Memory B cell (primary cell): ENCODE measurements at regions not wholly inside any gene's neighbourhood (a gene's known extent, or its start where the extent isn't known, plus 50 kb on each side); places are given as distances from the start of the nearest gene placed in this dataset.

Experiments used
- ATAC-seq: fragments of 150-1000 bp; cut with Tn5 transposase; 2 replicates; pipeline ENCODE4 v1.10.0; 2021; ENCODE audit warnings: low read depth, mild to moderate bottlenecking, moderate library complexity
- DNase-seq, 2 donors: peaks; one replicate each; pipeline ENCODE4 v3.0.0; 2022; ENCODE audit warnings: low spot score in 2 of 2
- H3K27ac Mint-ChIP-seq: one replicate; pipeline ENCODE4 v1.8.0; 2022; ENCODE audit warnings: mild to moderate bottlenecking, moderate library complexity, mixed read lengths
- H3K27me3 Mint-ChIP-seq: one replicate; pipeline ENCODE4 v1.8.0; 2022; ENCODE audit warnings: mixed read lengths
- H3K36me3 Mint-ChIP-seq: one replicate; pipeline ENCODE4 v1.8.0; 2022; ENCODE audit warnings: mild to moderate bottlenecking, mixed read lengths
- H3K4me1 Mint-ChIP-seq: one replicate; pipeline ENCODE4 v1.8.0; 2022; ENCODE audit warnings: mixed read lengths
- H3K4me3 Mint-ChIP-seq: one replicate; pipeline ENCODE4 v1.8.0; 2022; ENCODE audit warnings: mild to moderate bottlenecking, moderate library complexity, mixed read lengths
- H3K9me3 Mint-ChIP-seq: one replicate; pipeline ENCODE4 v1.8.0; 2022; ENCODE audit warnings: mixed read lengths

DNA sequence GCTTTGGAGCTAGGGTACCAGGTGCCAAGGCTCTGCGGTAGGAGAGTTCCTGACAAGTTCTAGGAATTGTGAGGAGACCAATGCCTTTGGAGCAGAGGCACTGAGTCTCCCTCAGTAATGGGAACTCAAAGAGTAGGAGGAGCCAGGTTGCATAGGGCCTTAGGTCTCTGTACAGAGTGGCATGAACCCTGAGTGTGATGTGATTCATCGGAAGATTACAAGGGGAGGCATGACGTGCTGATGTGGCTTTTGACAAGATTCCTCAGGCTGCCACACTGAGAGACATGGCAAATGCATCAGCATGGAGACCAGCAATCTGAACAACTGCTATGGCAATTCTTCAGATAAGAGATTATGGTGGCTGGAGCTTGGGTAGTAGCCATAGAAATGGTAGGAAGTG is 94.6 kb upstream of the SLC44A3 start:
- Mint-ChIP-seq H3K36me3 (no peaks in the 10 kb centered on the region), H3K4me1 (peaks cover 3% of the 10 kb centered on the region), H3K9me3 (no peaks in the 10 kb centered on the region), H3K27me3 (peaks cover 5% of the 10 kb centered on the region), H3K27ac (no peak overlapping the region), H3K4me3 (no peak overlapping the region)
- ATAC-seq (no peak), DNase-seq (no peak)

- no peaks in the 10 kb centered on the region for H3K9me3 Mint-ChIP-seq
- no peaks in the 10 kb centered on the region for H3K36me3 Mint-ChIP-seq
- peaks cover 5% of the 10 kb centered on the region for H3K27me3 Mint-ChIP-seq
- DNase-seq = no peak
- H3K4me1 Mint-ChIP-seq = peaks cover 9% of the 10 kb centered on the region
- H3K27ac Mint-ChIP-seq = no peak overlapping the region
- no peak overlapping the region for H3K4me3 Mint-ChIP-seq
- ATAC-seq = no peak
These were observed 96.3 kb upstream of the SLC44A3 start for GRCh38 chr1:94723894-94724293.

- Mint-ChIP-seq H3K4me3 (no peak overlapping the region), H3K27ac (no peak overlapping the region), H3K36me3 (no peaks in the 10 kb centered on the region), H3K4me1 (peaks cover 9% of the 10 kb centered on the region), H3K27me3 (peaks cover 5% of the 10 kb centered on the region), H3K9me3 (no peaks in the 10 kb centered on the region)
- DNase-seq (no peak), ATAC-seq (no peak)
These were observed 96.7 kb upstream of the SLC44A3 start for GRCh38 chr1:94723463-94723862.

DNA sequence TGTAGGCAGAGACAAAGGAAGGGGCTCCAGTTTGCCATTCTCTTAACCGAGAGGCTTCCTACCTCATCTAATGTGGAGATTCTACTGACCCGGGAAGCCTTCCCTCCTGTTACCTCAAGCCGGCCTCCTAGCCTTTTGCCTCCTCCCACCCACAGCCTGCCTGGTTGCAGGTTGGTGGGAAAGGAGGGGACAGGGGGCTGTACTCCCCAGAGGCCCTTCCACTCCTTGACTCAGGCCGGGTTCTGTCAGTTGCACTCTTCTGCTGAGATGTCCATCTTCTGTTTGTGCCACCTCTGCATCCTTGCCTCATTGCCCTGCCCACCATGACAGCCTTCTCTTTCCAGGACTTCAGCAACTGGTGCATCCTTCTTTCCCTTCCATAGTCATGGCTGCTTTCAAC is 98.0 kb upstream of the SLC44A3 start:
- Mint-ChIP-seq H3K27ac (no peak overlapping the region), H3K4me3 (no peak overlapping the region)
- DNase-seq = no peak

GRCh38 chr1:94721240-94721639 is 98.9 kb upstream of the SLC44A3 start:
- ATAC-seq (peak; percentile 89), DNase-seq (peak in 1 of 2 donors; percentile 9)
- H3K27me3 Mint-ChIP-seq = peaks cover 5% of the 10 kb centered on the region
- no peaks in the 10 kb centered on the region for H3K9me3 Mint-ChIP-seq
- no peak overlapping the region for H3K4me3 Mint-ChIP-seq
- peaks cover 9% of the 10 kb centered on the region for H3K4me1 Mint-ChIP-seq
- no peaks in the 10 kb centered on the region for H3K36me3 Mint-ChIP-seq
- H3K27ac Mint-ChIP-seq = no peak overlapping the region

More for the DNA sequence above, 98.0 kb upstream of the SLC44A3 start:
- peaks cover 5% of the 10 kb centered on the region for H3K27me3 Mint-ChIP-seq
- H3K9me3 Mint-ChIP-seq = no peaks in the 10 kb centered on the region
- no peaks in the 10 kb centered on the region for H3K36me3 Mint-ChIP-seq
- no peak for ATAC-seq
- peaks cover 9% of the 10 kb centered on the region for H3K4me1 Mint-ChIP-seq

- H3K36me3 Mint-ChIP-seq = no peaks in the 10 kb centered on the region
- peaks cover 9% of the 10 kb centered on the region for H3K4me1 Mint-ChIP-seq
- no peak overlapping the region for H3K4me3 Mint-ChIP-seq
- peaks cover 1% of the 10 kb centered on the region for H3K27me3 Mint-ChIP-seq
- ATAC-seq = peak; percentile 77
- DNase-seq = no peak
- no peaks in the 10 kb centered on the region for H3K9me3 Mint-ChIP-seq
- H3K27ac Mint-ChIP-seq = no peak overlapping the region
These were observed 100.0 kb upstream of the SLC44A3 start for GRCh38 chr1:94719926-94720793.

GRCh38 chr1:94716965-94717364 is 103.2 kb upstream of the SLC44A3 start:
- Mint-ChIP-seq H3K27me3 (no peaks in the 10 kb centered on the region), H3K4me1 (peaks cover 10% of the 10 kb centered on the region), H3K4me3 (no peak overlapping the region), H3K36me3 (no peaks in the 10 kb centered on the region), H3K9me3 (no peaks in the 10 kb centered on the region), H3K27ac (no peak overlapping the region)
- ATAC-seq (no peak), DNase-seq (no peak)

GRCh38 chr1:94715321-94715720 is 104.8 kb upstream of the SLC44A3 start:
- no peak overlapping the region for H3K27ac Mint-ChIP-seq
- DNase-seq = no peak
- ATAC-seq = no peak

GRCh38 chr1:94714552-94714951 is 105.6 kb upstream of the SLC44A3 start:
- Mint-ChIP-seq H3K27ac (no peak overlapping the region), H3K4me3 (no peak overlapping the region), H3K4me1 (peaks cover 3% of the 10 kb centered on the region), H3K9me3 (no peaks in the 10 kb centered on the region), H3K27me3 (no peaks in the 10 kb centered on the region), H3K36me3 (no peaks in the 10 kb centered on the region)
- no peak for ATAC-seq
- no peak for DNase-seq

More at GRCh38 chr1:94715321-94715720, 104.8 kb upstream of the SLC44A3 start:
- Mint-ChIP-seq H3K9me3 (no peaks in the 10 kb centered on the region), H3K36me3 (no peaks in the 10 kb centered on the region), H3K4me1 (peaks cover 7% of the 10 kb centered on the region), H3K4me3 (no peak overlapping the region), H3K27me3 (no peaks in the 10 kb centered on the region)

DNA sequence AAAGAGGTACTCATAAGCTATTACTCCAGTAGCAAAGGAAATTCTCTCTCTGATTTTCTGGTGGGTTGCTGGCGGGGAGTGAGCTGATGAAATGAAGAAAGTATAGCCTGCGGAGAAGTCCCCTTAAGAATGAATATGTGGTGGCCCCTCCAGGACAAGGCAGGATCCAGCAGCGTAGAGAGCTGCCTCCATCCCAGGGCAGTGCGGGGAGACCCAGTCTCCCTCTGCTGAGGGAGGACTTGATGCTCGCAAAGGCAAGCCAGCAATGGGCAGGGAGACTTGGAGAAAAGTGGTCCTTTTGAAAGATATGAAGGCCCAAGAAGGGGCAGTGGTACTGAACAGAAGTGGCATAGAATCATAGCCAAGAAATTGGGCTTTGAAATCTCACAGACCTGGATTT is 106.0 kb upstream of the SLC44A3 start:
- ATAC-seq (no peak), DNase-seq (no peak)
- Mint-ChIP-seq H3K27me3 (no peaks in the 10 kb centered on the region), H3K27ac (no peak overlapping the region), H3K4me1 (peaks cover 3% of the 10 kb centered on the region), H3K9me3 (no peaks in the 10 kb centered on the region), H3K36me3 (no peaks in the 10 kb centered on the region), H3K4me3 (no peak overlapping the region)

GRCh38 chr1:94713472-94714141 is 106.5 kb upstream of the SLC44A3 start:
- ATAC-seq = no peak
- Mint-ChIP-seq H3K36me3 (no peaks in the 10 kb centered on the region), H3K27me3 (no peaks in the 10 kb centered on the region), H3K27ac (no peak overlapping the region), H3K9me3 (no peaks in the 10 kb centered on the region), H3K4me3 (no peak overlapping the region), H3K4me1 (peaks cover 3% of the 10 kb centered on the region)
- no peak for DNase-seq

DNA sequence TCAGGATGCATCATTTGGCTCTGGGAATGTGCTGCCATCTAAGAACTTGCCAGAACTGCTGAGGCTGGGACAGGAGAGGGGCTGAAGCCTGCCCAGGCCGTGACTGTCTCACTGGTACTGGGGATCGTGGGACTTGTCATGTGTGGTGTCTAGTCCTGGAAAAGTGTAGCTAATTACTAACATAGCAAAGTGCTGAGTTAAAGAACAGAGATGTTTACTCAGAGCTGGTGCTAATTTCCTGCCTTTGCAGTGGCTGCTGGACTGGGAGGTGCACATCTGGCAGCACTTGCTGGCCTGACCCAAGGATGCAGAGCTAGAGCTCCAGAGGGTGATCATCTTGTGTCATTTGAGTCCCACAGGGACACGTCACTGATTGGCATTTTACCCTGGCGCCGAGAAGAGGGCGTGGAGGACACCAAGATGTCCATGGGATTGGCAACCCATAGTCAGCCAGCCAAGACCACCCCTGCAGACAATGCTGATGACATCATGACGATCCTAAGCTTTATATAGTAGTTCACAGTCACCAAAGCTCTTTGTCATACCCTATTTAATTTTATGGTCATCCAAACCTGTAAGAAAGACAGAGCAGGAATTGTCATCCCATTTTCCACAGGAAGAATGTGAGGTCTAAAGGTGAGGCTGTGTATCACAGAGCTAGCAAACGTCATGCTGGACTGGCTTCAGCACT is 110.1 kb upstream of the SLC44A3 start:
- ATAC-seq = no peak

GRCh38 chr1:94708811-94709210 is 111.3 kb upstream of the SLC44A3 start:
- DNase-seq = no peak
- ATAC-seq = no peak
- peaks cover 3% of the 10 kb centered on the region for H3K4me1 Mint-ChIP-seq
- H3K27me3 Mint-ChIP-seq = peaks cover 3% of the 10 kb centered on the region
- no peak overlapping the region for H3K4me3 Mint-ChIP-seq
- H3K36me3 Mint-ChIP-seq = no peaks in the 10 kb centered on the region
- H3K27ac Mint-ChIP-seq = no peak overlapping the region
- H3K9me3 Mint-ChIP-seq = no peaks in the 10 kb centered on the region

More for the DNA sequence above, 110.1 kb upstream of the SLC44A3 start:
- Mint-ChIP-seq H3K36me3 (no peaks in the 10 kb centered on the region), H3K9me3 (no peaks in the 10 kb centered on the region), H3K4me1 (peaks cover 3% of the 10 kb centered on the region), H3K27ac (no peak overlapping the region), H3K4me3 (no peak overlapping the region), H3K27me3 (peaks cover 1% of the 10 kb centered on the region)
- no peak for DNase-seq

- peaks cover 3% of the 10 kb centered on the region for H3K27me3 Mint-ChIP-seq
- no peaks in the 10 kb centered on the region for H3K36me3 Mint-ChIP-seq
- H3K4me1 Mint-ChIP-seq = peaks cover under 1% of the 10 kb centered on the region
- no peak overlapping the region for H3K4me3 Mint-ChIP-seq
- DNase-seq (no peak), ATAC-seq (no peak)
- no peaks in the 10 kb centered on the region for H3K9me3 Mint-ChIP-seq
- no peak overlapping the region for H3K27ac Mint-ChIP-seq
These were observed 111.9 kb upstream of the SLC44A3 start for GRCh38 chr1:94708299-94708685.
